NT2/D1 (cell line): ENCODE measurements at regions not wholly inside any gene's neighbourhood (a gene's known extent, or its start where the extent isn't known, plus 50 kb on each side); places are given as distances from the start of the nearest gene placed in this dataset.

ENCODE experiments used
- SUZ12 ChIP-seq: IDR thresholded peaks from 2 replicates; pipeline ENCODE4 v1.6.1; 2011; ENCODE audit not compliant: insufficient read length, insufficient read depth; ENCODE audit errors: extremely low read depth
- YY1 ChIP-seq: IDR thresholded peaks from 2 replicates; pipeline ENCODE4 v1.6.1; 2011; ENCODE audit not compliant: insufficient read length, insufficient read depth

DNA sequence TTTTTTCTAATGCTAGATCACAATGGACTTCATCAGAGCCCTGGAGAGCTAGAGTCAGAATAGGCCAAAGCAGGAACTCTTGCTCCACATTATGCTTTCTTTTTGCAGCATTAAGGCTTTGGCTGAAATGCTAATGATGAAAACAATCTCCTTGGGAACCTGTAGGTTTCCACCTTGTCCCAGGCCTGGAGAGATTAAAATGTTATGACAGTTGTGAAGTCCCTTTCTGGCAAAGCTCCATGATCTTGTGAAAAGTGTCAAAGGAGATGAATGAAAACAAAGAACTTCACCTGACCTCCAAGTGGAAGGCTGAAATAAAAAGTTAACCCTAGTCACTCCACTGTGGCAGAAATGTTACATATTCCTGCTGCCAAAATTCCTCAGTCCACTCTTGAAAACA lies 64.0 kb upstream of the LRRC1 start:
- TF ChIP-seq YY1 (no peak), SUZ12 (no peak)
